ENCODE measurements at regions not wholly inside any gene's neighbourhood (a gene's known extent, or its start where the extent isn't known, plus 50 kb on each side); places are given as distances from the start of the nearest gene placed in this dataset.

- H3F3A ChIP-seq (ENCODE audit: low read length, unreplicated experiment) = no peaks in the 10 kb centered on the region
- no peak overlapping the region for H3K27ac ChIP-seq (ENCODE audit: low read length)
- DNase-seq = no peak
- no peaks in the 10 kb centered on the region for H3K36me3 ChIP-seq (ENCODE audit: low read depth, low read length)
- no peak overlapping the region for H3K9ac ChIP-seq (ENCODE audit: low read length)
- H3K9me2 ChIP-seq (replicated peaks; ENCODE audit: low read length) = no peaks in the 10 kb centered on the region
- CTCF ChIA-PET = no interaction called here
- H4K20me1 ChIP-seq (ENCODE audit: low read length) = no peaks in the 10 kb centered on the region
- no peaks in the 10 kb centered on the region for H3K27me3 ChIP-seq (ENCODE audit: low read length)
- H3K4me3 ChIP-seq (ENCODE audit: low read length) = no peak overlapping the region
- H3K9me3 ChIP-seq (ENCODE audit: low read length) = no peaks in the 10 kb centered on the region
- intact Hi-C loops (cut with micrococcal nuclease) = no loop called here
- BruUV-seq (replicated peaks) = no TSS peak
- H3K4me1 ChIP-seq (ENCODE audit: insufficient read depth, low read length) = no peaks in the 10 kb centered on the region
- H3K79me2 ChIP-seq (ENCODE audit: low read length) = no peaks in the 10 kb centered on the region
- POLR2A ChIA-PET (ENCODE audit: unreplicated experiment) = no interaction called here
- no peak overlapping the region for H3K4me2 ChIP-seq (ENCODE audit: low read length)
- TF ChIP-seq EZH2 (IDR thresholded peaks at IDR 0.05; ENCODE audit: low read length, unreplicated experiment) (no peak), CTCF (conservative IDR thresholded peaks at IDR 0.05; ENCODE audit: low read depth, low read length) (no peak), EZH2phosphoT487 (IDR thresholded peaks at IDR 0.05; ENCODE audit: borderline replicate concordance, low read length) (no peak)
- no peak for ATAC-seq
- H2AFZ ChIP-seq (ENCODE audit: low read length) = no peak overlapping the region
Observed at GRCh38 chr18:38007026-38007425, 441.4 kb upstream of the CELF4 start.

GRCh38 chr18:38006541-38006940, 440.9 kb upstream of the CELF4 start:
- Histone ChIP-seq H2AFZ (ENCODE audit: low read length) (no peak overlapping the region), H3K4me2 (ENCODE audit: low read length) (no peak overlapping the region), H3K9me2 (replicated peaks; ENCODE audit: low read length) (no peaks in the 10 kb centered on the region), H3K9me3 (ENCODE audit: low read length) (no peaks in the 10 kb centered on the region), H3F3A (ENCODE audit: low read length, unreplicated experiment) (no peaks in the 10 kb centered on the region), H3K9ac (ENCODE audit: low read length) (no peak overlapping the region), H4K20me1 (ENCODE audit: low read length) (no peaks in the 10 kb centered on the region), H3K27ac (ENCODE audit: low read length) (no peak overlapping the region), H3K27me3 (ENCODE audit: low read length) (no peaks in the 10 kb centered on the region), H3K36me3 (ENCODE audit: low read depth, low read length) (no peaks in the 10 kb centered on the region), H3K4me3 (ENCODE audit: low read length) (no peak overlapping the region), H3K4me1 (ENCODE audit: insufficient read depth, low read length) (no peaks in the 10 kb centered on the region), H3K79me2 (ENCODE audit: low read length) (no peaks in the 10 kb centered on the region)
- no peak for ATAC-seq
- TF ChIP-seq EZH2phosphoT487 (IDR thresholded peaks at IDR 0.05; ENCODE audit: borderline replicate concordance, low read length) = no peak
- no peak for TF ChIP-seq EZH2 (IDR thresholded peaks at IDR 0.05; ENCODE audit: low read length, unreplicated experiment)
- TF ChIP-seq CTCF (conservative IDR thresholded peaks at IDR 0.05; ENCODE audit: low read depth, low read length) = no peak
- ChIA-PET POLR2A (ENCODE audit: unreplicated experiment) (no interaction called here), CTCF (no interaction called here)
- DNase-seq = no peak
- BruUV-seq (replicated peaks) = no TSS peak
- intact Hi-C loops (cut with micrococcal nuclease) = no loop called here

GRCh38 chr18:37997695-37998094, 432.1 kb upstream of the CELF4 start:
- no peaks in the 10 kb centered on the region for H3K9me2 ChIP-seq (replicated peaks; ENCODE audit: low read length)
- POLR2A ChIA-PET (ENCODE audit: unreplicated experiment) = no interaction called here
- no peaks in the 10 kb centered on the region for H3K27me3 ChIP-seq (ENCODE audit: low read length)
- no peaks in the 10 kb centered on the region for H3K36me3 ChIP-seq (ENCODE audit: low read depth, low read length)
- no peaks in the 10 kb centered on the region for H3K4me1 ChIP-seq (ENCODE audit: insufficient read depth, low read length)
- H4K20me1 ChIP-seq (ENCODE audit: low read length) = no peaks in the 10 kb centered on the region
- no peaks in the 10 kb centered on the region for H3K79me2 ChIP-seq (ENCODE audit: low read length)
- intact Hi-C loops (cut with micrococcal nuclease) = no loop called here
- H3K4me3 ChIP-seq (ENCODE audit: low read length) = no peak overlapping the region
- no peak overlapping the region for H3K27ac ChIP-seq (ENCODE audit: low read length)
- no peaks in the 10 kb centered on the region for H3F3A ChIP-seq (ENCODE audit: low read length, unreplicated experiment)
- H3K9ac ChIP-seq (ENCODE audit: low read length) = no peak overlapping the region
- TF ChIP-seq EZH2 (IDR thresholded peaks at IDR 0.05; ENCODE audit: low read length, unreplicated experiment) (no peak), CTCF (conservative IDR thresholded peaks at IDR 0.05; ENCODE audit: low read depth, low read length) (no peak), EZH2phosphoT487 (IDR thresholded peaks at IDR 0.05; ENCODE audit: borderline replicate concordance, low read length) (no peak)
- CTCF ChIA-PET = no interaction called here
- no peak overlapping the region for H3K4me2 ChIP-seq (ENCODE audit: low read length)
- H3K9me3 ChIP-seq (ENCODE audit: low read length) = no peaks in the 10 kb centered on the region
- no peak for DNase-seq
- H2AFZ ChIP-seq (ENCODE audit: low read length) = no peak overlapping the region
- no peak for ATAC-seq
- no TSS peak for BruUV-seq (replicated peaks)
